ENCODE measurements at regions not wholly inside any gene's neighbourhood (a gene's known extent, or its start where the extent isn't known, plus 50 kb on each side); places are given as distances from the start of the nearest gene placed in this dataset.
A peak's percentile ranks its signal among the peaks of the same experiment; 100 is the strongest.

DNA sequence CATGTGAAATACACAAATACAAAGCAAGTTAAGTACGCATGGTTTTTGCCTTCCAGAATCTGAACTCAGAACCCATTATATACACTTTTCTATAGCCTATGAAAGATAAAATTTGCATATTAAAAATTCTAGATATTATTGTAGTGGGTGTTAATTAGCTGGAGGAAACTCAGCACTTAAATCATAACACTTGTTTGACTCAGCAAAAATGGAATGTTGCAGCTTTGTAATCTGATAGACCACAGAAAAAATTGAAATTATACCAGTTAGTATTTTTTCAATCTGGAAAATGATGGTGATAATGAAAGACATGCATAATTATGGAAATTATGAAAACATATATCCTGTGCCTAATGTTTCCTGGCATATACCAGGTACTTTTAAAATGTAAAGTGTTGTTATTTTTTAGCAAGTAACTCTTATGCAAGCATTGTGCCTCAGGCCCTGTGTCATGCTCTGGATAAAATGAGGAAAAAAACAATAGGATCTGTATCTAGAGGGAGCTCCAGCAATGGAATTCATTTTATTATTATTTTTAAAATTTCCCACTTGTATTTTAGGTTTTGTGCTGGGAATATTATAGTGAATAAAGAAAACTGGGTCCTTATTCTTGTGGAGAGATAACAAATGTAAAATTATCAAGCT is 490.4 kb upstream of the SEMA3A start:
- TF ChIP-seq, protein P1, sequence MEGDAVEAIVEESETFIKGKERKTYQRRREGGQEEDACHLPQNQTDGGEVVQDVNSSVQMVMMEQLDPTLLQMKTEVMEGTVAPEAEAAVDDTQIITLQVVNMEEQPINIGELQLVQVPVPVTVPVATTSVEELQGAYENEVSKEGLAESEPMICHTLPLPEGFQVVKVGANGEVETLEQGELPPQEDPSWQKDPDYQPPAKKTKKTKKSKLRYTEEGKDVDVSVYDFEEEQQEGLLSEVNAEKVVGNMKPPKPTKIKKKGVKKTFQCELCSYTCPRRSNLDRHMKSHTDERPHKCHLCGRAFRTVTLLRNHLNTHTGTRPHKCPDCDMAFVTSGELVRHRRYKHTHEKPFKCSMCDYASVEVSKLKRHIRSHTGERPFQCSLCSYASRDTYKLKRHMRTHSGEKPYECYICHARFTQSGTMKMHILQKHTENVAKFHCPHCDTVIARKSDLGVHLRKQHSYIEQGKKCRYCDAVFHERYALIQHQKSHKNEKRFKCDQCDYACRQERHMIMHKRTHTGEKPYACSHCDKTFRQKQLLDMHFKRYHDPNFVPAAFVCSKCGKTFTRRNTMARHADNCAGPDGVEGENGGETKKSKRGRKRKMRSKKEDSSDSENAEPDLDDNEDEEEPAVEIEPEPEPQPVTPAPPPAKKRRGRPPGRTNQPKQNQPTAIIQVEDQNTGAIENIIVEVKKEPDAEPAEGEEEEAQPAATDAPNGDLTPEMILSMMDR (IDR thresholded peaks at IDR 0.05; ENCODE audit: low read depth, low read length), result no peak
- DNase-seq (ENCODE audit: low read depth in 1 of 2, low spot score in 1 of 2), result no peak
- H3K4me3 ChIP-seq, result no peak overlapping the region

DNA sequence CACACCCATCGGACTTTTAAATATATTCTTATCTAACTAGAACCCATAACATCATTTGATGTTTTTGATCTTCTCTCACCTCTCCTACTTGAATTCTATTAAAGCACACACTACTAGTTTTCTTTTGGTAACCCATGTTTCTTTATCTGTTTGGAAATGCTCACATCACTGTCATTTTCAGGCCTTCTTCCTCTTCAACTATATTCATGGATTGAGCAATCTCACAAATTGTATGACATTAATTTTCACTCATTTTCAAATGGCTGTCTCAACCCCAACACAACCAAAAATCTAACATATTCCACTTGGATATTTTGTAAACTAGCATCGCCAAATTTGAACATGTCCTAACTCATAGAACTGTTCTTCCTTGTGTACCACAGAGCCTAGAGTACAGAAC is 488.0 kb upstream of the SEMA3A start:
- no peak overlapping the region for H3K27ac ChIP-seq

More for the DNA sequence above, 490.4 kb upstream of the SEMA3A start:
- H3K4me1 ChIP-seq (ENCODE audit: low read depth), result no peaks in the 10 kb centered on the region
- H3K27ac ChIP-seq, result no peak overlapping the region
- H3K36me3 ChIP-seq, result no peaks in the 10 kb centered on the region
- H3K9me3 ChIP-seq (ENCODE audit: low read depth), result no peaks in the 10 kb centered on the region
- no peaks in the 10 kb centered on the region for H3K27me3 ChIP-seq

DNA sequence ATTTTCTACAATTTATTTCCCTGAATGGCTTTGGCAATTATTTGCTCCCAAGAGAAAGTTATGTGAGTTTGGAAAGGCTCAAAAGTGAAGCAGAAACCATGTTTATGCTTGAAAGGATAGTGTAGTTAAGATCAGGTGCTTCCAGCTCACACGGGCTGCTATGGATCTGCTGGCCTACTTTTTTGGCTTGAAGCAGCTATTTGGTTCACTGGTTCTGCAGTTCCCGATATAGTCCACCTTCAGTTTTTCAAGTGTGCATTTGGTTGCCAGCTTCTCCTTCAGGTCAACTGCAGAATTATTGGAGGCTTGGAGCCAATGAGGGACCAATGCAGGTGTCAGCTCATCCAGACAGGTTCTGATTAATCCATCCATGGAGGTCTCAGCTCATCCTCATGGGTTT is 484.3 kb upstream of the SEMA3A start:
- no peak for DNase-seq (ENCODE audit: low read depth in 1 of 2, low spot score in 1 of 2)
- no peaks in the 10 kb centered on the region for H3K27me3 ChIP-seq
- no peaks in the 10 kb centered on the region for H3K4me1 ChIP-seq (ENCODE audit: low read depth)
- H3K4me3 ChIP-seq, result no peak overlapping the region
- H3K36me3 ChIP-seq, result no peaks in the 10 kb centered on the region
- TF ChIP-seq, protein P1 (IDR thresholded peaks at IDR 0.05; ENCODE audit: low read depth, low read length), result no peak
- no peak overlapping the region for H3K27ac ChIP-seq
- H3K9me3 ChIP-seq (ENCODE audit: low read depth), result no peaks in the 10 kb centered on the region

More for the DNA sequence above, 488.0 kb upstream of the SEMA3A start:
- no peaks in the 10 kb centered on the region for H3K36me3 ChIP-seq
- no peak for DNase-seq (ENCODE audit: low read depth in 1 of 2, low spot score in 1 of 2)
- no peaks in the 10 kb centered on the region for H3K27me3 ChIP-seq
- TF ChIP-seq, protein P1 (IDR thresholded peaks at IDR 0.05; ENCODE audit: low read depth, low read length), result no peak
- H3K4me1 ChIP-seq (ENCODE audit: low read depth), result no peaks in the 10 kb centered on the region
- no peaks in the 10 kb centered on the region for H3K9me3 ChIP-seq (ENCODE audit: low read depth)
- no peak overlapping the region for H3K4me3 ChIP-seq

DNA sequence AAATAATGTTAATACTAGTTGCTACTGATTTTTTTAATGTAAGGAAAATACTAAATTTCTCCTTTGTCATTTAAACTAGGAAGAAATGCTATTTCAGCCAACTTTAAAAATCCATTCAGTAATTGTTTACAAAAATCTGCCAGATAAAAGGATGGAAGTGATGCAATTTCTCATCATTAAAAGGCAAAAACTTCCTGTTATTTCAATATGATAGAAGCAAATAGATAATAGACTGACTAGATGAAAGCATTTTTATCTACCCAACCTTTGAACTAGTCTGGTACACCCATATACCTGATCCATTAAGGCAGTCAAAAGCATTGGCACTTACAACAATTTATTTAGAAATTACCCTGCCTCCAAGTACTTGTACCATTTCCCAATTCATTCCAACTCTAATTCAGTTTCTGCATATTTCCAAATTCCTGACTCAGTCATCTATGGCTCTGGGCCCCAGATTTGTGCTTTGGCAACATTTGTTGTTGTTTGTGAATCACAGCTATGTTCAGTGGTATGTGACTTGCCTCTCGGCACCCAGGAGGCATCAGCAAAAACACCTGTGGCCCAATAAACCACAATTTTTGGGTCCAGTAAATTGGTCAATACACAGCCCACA is 482.6 kb upstream of the SEMA3A start:
- TF ChIP-seq, protein P1 (IDR thresholded peaks at IDR 0.05; ENCODE audit: low read depth, low read length), result no peak
- H3K9me3 ChIP-seq (ENCODE audit: low read depth), result no peaks in the 10 kb centered on the region
- H3K4me3 ChIP-seq, result no peak overlapping the region
- peak in 1 of 2 donors; percentile 44 for DNase-seq (ENCODE audit: low read depth in 1 of 2, low spot score in 1 of 2)
- H3K27me3 ChIP-seq, result no peaks in the 10 kb centered on the region
- H3K27ac ChIP-seq, result no peak overlapping the region
- H3K36me3 ChIP-seq, result no peaks in the 10 kb centered on the region
- H3K4me1 ChIP-seq (ENCODE audit: low read depth), result no peaks in the 10 kb centered on the region

DNA sequence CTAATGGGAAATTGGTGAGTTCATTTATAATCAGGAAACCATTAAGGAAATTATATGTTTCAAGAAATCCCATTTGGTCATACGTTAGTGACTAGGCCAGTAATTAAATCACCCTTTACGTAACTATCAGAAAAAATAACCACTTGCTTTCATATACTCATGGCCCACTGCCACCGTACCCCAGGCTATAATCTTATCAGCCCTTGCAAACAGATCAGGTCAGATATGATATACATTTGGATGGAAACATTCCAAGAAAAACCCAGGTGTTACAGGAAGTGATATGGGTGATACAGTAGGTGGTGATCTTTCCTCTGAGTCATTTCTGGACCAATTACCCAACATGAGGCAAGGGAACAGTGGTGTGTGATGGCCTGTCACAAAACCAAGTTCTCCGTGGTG is 481.0 kb upstream of the SEMA3A start:
- H3K4me1 ChIP-seq (ENCODE audit: low read depth), result no peaks in the 10 kb centered on the region

More for the DNA sequence above, 481.0 kb upstream of the SEMA3A start:
- TF ChIP-seq, protein P1 (IDR thresholded peaks at IDR 0.05; ENCODE audit: low read depth, low read length), result no peak
- H3K4me3 ChIP-seq, result no peak overlapping the region
- no peak overlapping the region for H3K27ac ChIP-seq
- H3K36me3 ChIP-seq, result no peaks in the 10 kb centered on the region
- H3K9me3 ChIP-seq (ENCODE audit: low read depth), result no peaks in the 10 kb centered on the region
- no peaks in the 10 kb centered on the region for H3K27me3 ChIP-seq
- DNase-seq (ENCODE audit: low read depth in 1 of 2, low spot score in 1 of 2), result peak in 1 of 2 donors; percentile 19
